ENCODE measurements at regions not wholly inside any gene's neighbourhood (a gene's known extent, or its start where the extent isn't known, plus 50 kb on each side); places are given as distances from the start of the nearest gene placed in this dataset.

DNA sequence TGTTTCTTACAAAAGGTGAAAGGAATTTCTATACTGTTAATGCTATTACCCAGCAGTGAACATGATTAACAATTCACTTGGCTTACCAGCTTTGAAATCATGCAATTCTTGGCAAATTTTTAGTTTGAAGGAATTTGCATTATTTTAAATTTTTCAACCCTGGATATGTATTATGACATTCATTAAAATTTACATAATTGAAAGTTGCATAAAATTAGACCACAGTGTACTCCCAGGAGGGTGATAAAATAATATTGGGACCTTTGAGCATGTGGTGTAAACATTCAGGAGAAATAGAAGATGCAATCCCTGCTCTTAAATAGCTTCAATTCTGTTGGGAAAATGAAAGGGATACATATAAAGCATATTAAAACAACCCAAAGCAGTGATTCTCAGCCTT, 412.2 kb upstream of the SGCD start:
- TF ChIP-seq POLR2AphosphoS5 (IDR thresholded peaks at IDR 0.05), result no peak
- TF ChIP-seq, protein P1, sequence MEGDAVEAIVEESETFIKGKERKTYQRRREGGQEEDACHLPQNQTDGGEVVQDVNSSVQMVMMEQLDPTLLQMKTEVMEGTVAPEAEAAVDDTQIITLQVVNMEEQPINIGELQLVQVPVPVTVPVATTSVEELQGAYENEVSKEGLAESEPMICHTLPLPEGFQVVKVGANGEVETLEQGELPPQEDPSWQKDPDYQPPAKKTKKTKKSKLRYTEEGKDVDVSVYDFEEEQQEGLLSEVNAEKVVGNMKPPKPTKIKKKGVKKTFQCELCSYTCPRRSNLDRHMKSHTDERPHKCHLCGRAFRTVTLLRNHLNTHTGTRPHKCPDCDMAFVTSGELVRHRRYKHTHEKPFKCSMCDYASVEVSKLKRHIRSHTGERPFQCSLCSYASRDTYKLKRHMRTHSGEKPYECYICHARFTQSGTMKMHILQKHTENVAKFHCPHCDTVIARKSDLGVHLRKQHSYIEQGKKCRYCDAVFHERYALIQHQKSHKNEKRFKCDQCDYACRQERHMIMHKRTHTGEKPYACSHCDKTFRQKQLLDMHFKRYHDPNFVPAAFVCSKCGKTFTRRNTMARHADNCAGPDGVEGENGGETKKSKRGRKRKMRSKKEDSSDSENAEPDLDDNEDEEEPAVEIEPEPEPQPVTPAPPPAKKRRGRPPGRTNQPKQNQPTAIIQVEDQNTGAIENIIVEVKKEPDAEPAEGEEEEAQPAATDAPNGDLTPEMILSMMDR (IDR thresholded peaks at IDR 0.05 in 8 of 11, conservative IDR thresholded peaks at IDR 0.05 in 3 of 11), result no peak
- TF ChIP-seq POLR2A (IDR thresholded peaks at IDR 0.05), result no peak

Data from spleen (tissue), 7 donors.